ENCODE measurements at regions not wholly inside any gene's neighbourhood (a gene's known extent, or its start where the extent isn't known, plus 50 kb on each side); places are given as distances from the start of the nearest gene placed in this dataset.
A peak's percentile ranks its signal among the peaks of the same experiment; 100 is the strongest.

GRCh38 chr6:149208134-149208601 is 109.3 kb upstream of the TAB2 start:
- peak; percentile 12 for DNase-seq (ENCODE audit: low spot score)
- in situ Hi-C loops (cut with HindIII; ENCODE audit: low sequenced_read_pairs): no loop called here

DNA sequence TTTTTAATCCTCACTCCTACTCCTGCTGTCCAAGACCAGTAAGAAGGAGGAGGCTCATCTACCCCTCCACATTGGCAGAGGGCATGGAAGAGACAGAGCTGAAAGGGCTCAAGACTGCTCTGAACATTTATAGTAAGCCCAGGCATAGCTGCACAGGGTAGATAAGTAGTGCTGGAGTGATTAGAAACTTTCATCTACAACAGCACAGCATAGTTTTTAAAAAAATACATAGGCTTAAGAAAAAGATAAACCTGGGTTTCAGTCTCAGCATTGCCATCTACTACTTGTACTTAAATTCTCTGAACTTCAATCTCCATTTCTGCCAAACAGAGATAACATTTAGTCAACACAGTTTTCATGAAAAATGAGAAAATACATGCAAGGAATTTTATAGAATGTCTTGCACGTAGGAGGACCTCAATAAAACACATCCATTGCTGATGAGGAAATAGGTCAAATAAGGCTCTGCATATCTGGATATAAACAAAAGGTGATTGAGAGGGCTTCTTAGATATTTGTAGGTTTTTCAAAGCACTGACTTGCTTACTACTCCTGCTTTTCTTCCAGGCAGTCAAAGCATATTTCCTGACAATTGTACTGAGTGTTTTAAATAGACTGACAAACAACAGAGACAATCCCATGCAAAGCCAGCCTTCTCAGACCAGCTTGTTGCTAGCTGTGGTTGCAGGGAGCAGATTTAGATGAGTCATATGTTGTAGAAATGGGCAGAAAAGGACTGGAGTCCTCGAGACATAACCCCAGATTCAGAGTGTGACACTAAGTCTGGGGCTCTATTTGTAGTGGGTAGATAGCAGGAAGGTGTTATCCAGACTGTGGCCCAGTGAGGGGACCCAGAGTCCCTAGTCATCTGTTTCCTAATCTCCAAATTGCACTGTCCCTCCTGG is 107.4 kb upstream of the TAB2 start:
- DNase-seq (ENCODE audit: low spot score): no peak
- in situ Hi-C loops (cut with HindIII; ENCODE audit: low sequenced_read_pairs): no loop called here

DNA sequence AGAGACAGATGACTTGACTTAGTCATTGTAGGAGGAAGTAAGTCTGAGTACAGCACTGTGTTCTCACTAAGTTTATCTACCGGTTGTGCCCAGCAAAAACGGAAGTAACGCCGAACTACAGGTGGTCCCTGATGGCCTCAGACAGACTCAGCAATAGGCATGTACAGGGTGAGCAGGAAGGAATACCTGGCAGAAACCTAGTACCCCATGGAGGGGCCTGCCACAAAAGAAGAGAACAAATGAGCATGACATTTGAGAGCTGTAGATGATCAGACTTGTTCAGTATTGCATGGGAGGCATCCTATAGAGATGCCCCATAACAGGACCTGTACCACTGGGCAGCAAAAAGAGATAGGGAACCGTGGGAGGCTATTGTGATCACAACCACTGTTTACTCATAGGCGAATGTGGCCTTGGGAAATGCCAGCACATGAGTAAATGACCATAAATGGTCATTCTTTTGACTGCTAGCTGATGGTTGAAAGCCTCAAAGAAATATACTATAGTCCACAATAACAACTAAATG is 106.4 kb upstream of the TAB2 start:
- DNase-seq (ENCODE audit: low spot score): no peak
- in situ Hi-C loops (cut with HindIII; ENCODE audit: low sequenced_read_pairs): no loop called here

DNA sequence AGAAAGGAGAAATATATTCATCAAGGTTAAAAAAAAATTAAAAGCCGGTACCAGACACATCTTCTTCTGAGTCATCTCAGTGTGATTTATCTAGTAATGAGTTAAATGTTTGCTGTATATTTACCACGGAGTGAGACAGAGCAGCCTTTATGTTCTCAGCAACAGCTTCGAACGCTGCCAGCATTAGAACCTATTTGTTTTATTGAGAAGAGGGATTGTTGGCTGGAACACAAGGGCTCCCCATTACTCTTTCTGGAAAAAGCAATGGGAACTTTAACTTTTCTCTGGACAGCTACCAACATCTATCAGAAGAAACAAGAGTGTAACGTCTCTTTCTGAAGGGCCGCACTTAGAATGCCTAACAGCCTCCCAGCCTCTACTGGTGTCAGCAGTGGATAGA is 105.3 kb upstream of the TAB2 start:
- no peak for DNase-seq (ENCODE audit: low spot score)
- in situ Hi-C loops (cut with HindIII; ENCODE audit: low sequenced_read_pairs): no loop called here

DNA sequence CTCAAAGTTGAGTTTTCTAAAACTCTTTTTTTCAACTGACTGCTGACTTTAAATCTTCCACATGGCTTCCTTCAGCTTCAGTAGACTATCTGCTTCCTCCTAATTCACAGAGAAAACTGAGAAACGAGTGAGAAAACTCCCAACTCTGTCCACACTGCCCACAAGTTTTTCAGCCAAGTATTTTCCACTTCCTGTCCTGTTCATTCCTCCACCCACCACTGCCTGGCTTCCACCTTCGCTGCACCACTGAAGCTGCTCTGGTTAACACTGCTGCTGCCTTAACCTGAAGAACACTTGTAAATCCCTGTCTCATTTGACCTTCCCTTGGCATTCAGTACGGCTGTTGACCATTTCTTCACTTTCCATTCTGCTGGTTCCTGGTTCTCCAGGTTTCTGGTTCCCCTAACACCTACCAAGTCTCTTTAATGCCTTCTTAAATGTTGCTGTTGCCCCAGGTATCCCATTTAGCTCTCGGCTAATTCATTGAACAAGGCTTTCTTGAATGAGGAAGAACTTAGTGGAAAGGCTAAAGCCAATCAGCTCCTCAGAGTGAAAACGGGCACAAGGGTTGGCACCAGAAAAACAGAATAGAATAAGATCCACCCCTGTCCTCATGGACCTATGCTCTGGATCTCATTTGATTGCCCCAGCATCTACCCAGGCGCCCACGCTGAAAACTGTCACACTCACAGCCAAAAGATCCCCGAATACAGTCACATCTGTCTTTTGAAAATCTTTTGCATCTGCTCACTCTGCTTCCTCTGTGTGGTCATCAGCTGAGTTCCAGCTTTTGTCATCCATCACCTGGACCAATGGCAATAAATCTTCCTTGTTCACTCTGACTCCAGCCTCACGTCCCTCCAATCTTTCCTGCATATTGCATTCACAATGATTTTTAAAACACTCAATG is 104.4 kb upstream of the TAB2 start:
- DNase-seq (ENCODE audit: low spot score): no peak
- in situ Hi-C loops (cut with HindIII; ENCODE audit: low sequenced_read_pairs): no loop called here

DNA sequence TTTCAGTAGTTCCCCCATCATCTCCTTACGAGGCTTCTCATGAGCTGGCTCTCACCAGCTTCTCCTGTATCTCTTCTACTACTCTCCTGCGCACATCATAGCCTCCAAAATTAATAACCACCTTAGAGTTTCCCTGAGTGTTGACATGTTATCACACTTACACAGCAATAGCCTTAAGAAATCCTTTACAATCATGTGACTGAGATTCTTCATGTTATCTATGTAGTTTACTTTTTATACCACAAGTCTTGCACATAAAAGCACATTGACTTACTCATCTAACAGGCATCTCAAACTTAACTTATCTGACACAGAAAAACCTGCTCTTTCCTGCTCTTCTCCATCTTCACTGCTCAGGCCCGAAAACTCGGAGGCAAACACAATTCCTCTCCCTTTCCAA is 103.7 kb upstream of the TAB2 start:
- no peak for DNase-seq (ENCODE audit: low spot score)
- in situ Hi-C loops (cut with HindIII; ENCODE audit: low sequenced_read_pairs): no loop called here

DNA sequence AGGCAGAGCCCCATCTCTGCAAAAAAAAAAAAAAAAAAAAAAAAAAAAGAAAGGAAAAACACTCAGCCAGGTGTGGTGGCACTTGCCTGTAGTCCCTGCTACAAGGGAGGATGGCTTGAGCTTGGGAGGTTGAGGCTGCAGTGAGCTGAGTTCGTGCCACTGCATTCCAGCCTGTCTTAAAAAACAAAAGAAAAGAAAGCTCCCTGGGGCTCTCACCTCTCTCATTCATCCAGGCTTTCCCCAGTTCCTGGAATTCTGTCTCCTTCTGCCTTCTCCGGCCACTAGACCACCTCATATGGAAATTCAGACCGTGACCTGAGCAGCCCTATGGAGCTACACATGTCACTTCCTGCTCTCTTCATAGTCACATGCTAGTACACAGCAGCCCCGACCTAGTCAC is 101.1 kb upstream of the TAB2 start:
- no peak for DNase-seq (ENCODE audit: low spot score)
- in situ Hi-C loops (cut with HindIII; ENCODE audit: low sequenced_read_pairs): no loop called here

DNA sequence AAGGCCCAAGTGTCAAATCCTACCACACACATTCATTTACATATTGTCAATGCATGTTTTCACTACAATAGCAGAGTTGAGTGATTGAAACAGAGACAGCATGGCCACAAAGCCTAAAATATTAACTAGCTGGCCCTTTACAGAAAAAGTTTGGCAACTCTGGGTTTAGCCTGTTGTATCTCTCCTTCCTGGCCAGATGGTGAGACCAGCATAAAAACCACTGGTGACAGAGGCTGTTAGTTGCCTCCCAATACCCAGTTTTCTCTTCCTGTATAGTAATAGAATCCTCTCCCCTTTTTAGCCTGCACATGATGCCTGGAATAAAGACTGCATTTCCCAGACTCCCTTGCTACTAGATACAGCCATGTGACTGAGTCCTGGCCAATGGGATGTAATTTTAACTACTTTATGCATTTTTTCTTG is 100.0 kb upstream of the TAB2 start:
- in situ Hi-C loops (cut with HindIII; ENCODE audit: low sequenced_read_pairs): no loop called here

GRCh38 chr6:149218471-149218870 is 99.0 kb upstream of the TAB2 start:
- in situ Hi-C loops (cut with HindIII; ENCODE audit: low sequenced_read_pairs): no loop called here
- DNase-seq (ENCODE audit: low spot score): no peak

More for the DNA sequence above, 100.0 kb upstream of the TAB2 start:
- DNase-seq (ENCODE audit: low spot score): no peak

GRCh38 chr6:149218915-149219314 is 98.6 kb upstream of the TAB2 start:
- DNase-seq (ENCODE audit: low spot score): no peak
- in situ Hi-C loops (cut with HindIII; ENCODE audit: low sequenced_read_pairs): no loop called here

GRCh38 chr6:149220882-149221773 is 96.4 kb upstream of the TAB2 start:
- no peak for DNase-seq (ENCODE audit: low spot score)
- in situ Hi-C loops (cut with HindIII; ENCODE audit: low sequenced_read_pairs): no loop called here

DNA sequence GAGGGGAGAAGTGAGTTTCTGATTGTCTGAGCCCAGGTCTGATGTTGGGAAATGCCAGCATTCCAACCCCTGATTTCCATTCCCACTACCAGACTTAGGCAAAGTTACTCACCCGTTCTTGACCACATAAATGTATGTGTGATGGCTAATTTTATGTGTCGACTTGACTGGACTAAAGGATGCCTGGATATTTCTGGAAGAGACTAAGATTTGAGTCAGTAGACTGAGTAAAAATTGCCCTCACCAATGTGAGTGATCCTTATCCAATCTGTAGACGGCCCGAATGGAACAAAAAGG is 95.8 kb upstream of the TAB2 start:
- in situ Hi-C loops (cut with HindIII; ENCODE audit: low sequenced_read_pairs): no loop called here
- DNase-seq (ENCODE audit: low spot score): no peak

- no peak for DNase-seq (ENCODE audit: low spot score)
- in situ Hi-C loops (cut with HindIII; ENCODE audit: low sequenced_read_pairs): no loop called here
These were observed 94.2 kb upstream of the TAB2 start for GRCh38 chr6:149223120-149223903.

- no peak for DNase-seq (ENCODE audit: low spot score)
- in situ Hi-C loops (cut with HindIII; ENCODE audit: low sequenced_read_pairs): no loop called here
These were observed 93.6 kb upstream of the TAB2 start for GRCh38 chr6:149223904-149224351.

DNA sequence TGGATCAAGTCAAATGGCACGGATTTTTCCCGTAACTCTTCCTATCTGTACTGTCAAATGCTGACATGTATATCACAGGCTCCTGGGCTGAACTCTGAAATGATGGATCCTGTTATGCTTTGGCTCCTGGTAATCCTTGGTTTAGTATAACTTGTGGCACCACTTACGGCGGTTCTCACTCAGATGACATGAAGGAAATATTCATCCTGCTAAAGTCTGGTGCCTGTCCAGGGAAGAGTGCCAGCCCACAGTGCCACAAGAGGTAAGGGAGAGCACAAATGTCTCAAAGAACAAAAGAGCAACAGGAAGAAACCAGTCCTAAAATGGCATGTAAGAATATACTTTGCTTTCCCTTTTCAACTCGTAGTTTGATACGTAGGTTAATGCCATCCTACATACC is 93.1 kb upstream of the TAB2 start:
- in situ Hi-C loops (cut with HindIII; ENCODE audit: low sequenced_read_pairs): no loop called here
- no peak for DNase-seq (ENCODE audit: low spot score)

- no peak for DNase-seq (ENCODE audit: low spot score)
- in situ Hi-C loops (cut with HindIII; ENCODE audit: low sequenced_read_pairs): no loop called here
These were observed 92.1 kb upstream of the TAB2 start for GRCh38 chr6:149225370-149225769.

- DNase-seq (ENCODE audit: low spot score): no peak
- in situ Hi-C loops (cut with HindIII; ENCODE audit: low sequenced_read_pairs): no loop called here
These were observed 91.6 kb upstream of the TAB2 start for GRCh38 chr6:149225946-149226345.

GRCh38 chr6:149227796-149228195 is 89.7 kb upstream of the TAB2 start:
- no peak for DNase-seq (ENCODE audit: low spot score)
- in situ Hi-C loops (cut with HindIII; ENCODE audit: low sequenced_read_pairs): no loop called here

All from G401 (cell line).